ENCODE measurements at regions not wholly inside any gene's neighbourhood (a gene's known extent, or its start where the extent isn't known, plus 50 kb on each side); places are given as distances from the start of the nearest gene placed in this dataset.
"Not testable (repeated sequence)": the region's sequence is repeated elsewhere in the genome, so short reads cannot be mapped to it uniquely, and the experiment has no call there.

GRCh38 chr16:75924397-75924796, 198.1 kb upstream of the CPHXL start:
- DNase-seq (ENCODE audit: low spot score): no peak

- DNase-seq (ENCODE audit: low spot score): no peak
These were observed 201.5 kb upstream of the CPHXL start for GRCh38 chr16:75927810-75928209.

DNA sequence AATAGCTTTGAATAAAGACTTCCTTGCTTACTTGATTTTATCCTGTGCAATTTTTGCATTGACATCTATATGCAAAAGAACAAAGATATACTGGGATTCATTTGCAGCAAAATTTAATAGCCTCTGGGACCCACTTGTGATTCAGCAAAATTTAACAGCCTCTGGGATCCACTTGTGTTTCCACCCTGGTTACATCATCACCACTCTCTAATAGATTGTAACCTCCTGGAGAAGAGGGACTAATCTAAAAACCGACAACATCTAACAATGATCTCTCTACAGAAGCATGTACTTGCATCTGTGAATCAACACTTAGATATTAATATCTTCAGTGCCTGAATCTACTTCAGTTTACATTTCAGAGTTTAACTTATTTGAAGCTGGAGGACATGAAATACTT, 202.0 kb upstream of the CPHXL start:
- DNase-seq (ENCODE audit: low spot score): no peak

- DNase-seq (ENCODE audit: low spot score): no peak
These were observed 202.8 kb upstream of the CPHXL start for GRCh38 chr16:75929046-75929445.

DNA sequence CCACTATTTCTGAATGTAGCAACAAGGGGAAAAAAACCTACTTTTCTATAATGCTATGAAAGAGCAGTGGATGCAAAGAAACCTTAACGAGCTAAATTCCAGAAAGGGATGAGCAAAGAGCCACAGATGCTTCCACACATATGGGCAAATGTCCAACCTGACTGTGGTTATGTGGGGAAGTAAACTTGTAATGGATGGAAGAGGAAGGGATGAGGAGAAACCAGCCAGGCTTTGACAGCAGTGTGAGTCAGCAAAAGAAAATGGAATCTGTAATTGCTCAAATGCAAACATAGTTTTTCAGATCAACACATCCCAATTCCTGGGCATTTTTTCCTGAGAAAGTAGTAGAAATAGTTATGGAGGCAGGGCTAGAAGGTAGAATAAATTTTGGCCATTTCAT, 204.8 kb upstream of the CPHXL start:
- DNase-seq (ENCODE audit: low spot score): no peak

DNA sequence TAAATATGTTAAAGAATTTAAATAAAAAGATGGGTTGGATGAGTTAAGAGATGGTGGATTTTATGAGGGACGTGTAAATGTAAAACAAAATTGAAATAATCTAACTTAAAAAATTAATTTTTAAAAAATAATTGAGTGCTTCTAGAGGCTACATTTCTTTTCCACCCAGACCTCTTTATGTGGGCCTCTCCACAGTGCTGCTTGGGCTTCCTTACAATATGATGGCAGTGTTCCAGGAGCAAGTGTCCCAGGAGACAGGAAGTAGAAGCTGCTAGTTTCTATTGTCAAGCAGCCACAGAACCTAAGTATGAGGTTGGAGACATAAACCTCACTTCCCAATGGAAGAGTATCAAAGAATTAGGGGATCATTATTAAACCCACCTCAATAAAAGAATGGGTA, 205.7 kb upstream of the CPHXL start:
- no peak for DNase-seq (ENCODE audit: low spot score)

- no peak for DNase-seq (ENCODE audit: low spot score)
These were observed 212.5 kb upstream of the CPHXL start for GRCh38 chr16:75938818-75939217.

DNA sequence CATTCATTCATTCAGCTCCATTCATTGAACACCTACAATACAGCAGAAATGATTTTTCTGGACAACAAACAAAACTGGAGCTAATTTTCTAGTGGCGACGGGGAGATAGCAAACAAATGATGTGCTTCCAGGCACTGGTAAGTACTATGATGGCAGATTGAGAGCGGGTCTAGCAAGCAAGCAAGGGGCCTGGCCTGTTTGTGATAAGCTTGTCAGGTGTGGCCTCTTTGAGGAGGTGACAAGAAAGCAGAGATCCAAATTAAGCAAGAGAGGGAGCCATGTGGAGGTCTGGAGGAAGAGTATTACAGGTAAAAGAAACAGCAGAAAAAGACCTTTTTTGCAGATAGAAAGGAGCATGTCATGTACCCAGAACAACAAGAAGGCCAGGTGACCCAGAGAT, 216.1 kb upstream of the CPHXL start:
- DNase-seq (ENCODE audit: low spot score): no peak

DNA sequence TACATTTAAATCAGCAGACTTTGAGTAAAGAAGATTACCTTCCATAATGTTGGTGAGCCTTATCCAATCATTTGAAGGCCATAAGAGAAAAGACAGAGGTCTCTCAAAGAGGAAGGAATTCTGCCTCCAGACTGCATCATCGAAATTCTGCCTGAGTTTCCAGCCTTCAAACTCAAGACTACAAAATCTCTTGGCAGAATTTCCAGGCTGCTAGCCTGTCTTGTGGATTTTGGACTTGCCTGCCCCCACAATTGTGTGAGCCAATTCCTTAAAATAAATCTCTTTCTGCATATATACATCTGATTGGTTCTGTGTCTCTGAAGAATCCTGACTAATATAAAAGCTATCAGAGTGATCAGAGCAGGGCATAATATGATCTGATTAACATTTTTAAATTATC, 216.6 kb upstream of the CPHXL start:
- DNase-seq (ENCODE audit: low spot score): no peak

DNA sequence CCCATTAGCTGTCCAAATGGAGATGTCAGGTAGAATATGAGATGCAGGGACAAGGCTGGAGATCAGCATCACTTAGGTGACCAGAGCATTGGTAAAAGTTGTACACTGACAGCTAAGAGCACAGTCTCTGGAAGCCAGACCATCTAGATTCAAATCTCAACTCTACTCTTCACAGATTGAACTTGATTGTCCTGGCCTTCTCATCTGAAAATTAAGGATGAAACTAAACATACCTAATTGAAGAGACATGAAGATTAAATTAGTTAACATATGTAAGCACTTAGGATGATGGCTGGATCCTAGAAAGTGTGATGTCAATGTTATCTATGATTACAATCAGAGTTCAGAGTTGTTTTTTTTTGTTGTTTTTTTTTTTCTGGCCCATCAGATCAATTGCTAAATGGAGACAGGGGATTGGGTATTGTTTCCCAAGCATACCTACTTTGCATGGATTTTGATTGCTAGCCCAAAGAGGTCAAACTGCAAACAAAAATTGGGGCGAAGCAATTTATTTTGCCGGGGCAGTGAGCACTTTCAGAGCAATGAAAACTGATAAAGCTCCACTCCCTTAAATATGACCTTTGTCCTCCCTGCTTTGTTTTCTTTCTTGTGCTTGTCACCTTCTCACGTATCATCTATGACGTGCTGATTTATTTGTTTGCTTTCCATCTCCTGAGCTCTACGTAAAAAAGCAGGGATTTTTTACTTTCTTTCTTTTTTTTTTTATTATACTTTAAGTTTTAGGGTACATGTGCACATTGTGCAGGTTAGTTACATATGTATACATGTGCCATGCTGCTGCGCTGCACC, 217.6 kb upstream of the CPHXL start:
- DNase-seq (ENCODE audit: low spot score): peak; percentile 12

DNA sequence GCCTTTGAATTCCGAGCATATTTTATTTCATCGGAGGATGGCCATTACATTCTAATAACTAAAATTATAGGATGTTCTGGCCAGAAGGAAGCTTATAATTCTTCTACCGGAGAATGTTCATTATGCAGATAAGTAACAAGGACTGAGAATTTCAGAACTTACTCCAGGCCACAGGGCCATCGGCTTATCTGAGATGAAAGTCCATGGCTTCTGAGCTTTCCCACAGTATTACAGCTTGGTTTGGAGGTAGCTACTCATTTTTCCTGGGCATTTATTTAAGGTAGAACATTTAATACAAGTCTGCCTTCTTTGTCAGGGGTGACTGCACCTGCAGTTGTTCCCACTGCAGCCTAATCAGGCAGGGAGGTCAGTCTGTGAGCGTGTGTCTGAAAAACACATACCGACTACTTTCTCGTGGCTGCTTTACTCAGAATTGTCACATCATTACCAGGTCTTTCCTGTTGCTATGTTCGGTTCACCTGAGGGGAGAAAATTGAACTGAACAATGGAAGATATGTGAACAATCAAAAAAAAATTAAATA, 219.7 kb upstream of the CPHXL start:
- no peak for DNase-seq (ENCODE audit: low spot score)

DNA sequence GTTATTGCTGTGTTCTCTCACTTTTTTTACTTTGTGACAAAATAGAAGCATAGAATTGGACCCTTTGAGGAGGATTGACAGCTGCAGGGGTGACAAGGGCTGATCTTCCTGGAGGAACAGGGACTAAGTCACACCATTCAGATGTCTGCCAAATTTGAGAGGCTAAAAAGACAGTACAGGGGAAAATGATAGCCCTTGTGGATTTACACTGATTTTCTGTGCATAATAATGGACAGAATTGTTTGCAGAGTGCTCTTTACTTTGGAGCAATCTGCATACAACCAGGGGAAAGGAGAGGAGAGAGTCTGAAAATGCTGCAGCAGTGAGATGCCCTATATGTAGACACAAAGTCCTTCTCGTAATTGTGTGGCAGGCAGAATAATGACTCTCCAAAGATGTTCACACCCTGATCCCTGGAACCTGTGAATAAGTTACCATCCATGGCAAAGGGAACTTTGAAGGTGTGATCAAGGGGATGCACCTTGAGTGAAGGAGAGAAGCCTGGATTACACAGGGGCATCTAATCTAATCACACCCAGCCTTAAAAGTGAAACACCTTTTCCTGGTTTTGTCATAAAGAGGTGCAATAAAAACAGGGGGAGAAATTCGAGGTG, 221.4 kb upstream of the CPHXL start:
- DNase-seq (ENCODE audit: low spot score): no peak

DNA sequence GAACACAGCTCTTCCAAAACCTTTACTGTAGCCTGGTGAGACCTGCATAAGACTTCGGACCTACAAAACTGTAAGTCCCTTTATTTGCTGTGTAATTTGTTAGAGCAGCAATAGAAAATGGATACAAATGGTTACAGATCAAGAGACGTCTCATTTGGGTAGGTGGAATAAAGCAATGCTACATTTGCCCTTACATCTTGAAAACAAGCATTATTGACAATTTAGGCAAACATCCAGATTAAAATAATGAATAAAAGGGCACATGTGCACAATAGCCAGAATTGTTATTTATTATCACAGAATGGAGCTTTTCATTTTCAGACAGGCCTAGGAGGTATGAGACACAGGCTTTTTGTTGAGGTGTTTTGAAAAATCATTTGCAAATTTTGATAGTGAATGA, 222.2 kb upstream of the CPHXL start:
- DNase-seq (ENCODE audit: low spot score): no peak

GRCh38 chr16:75948886-75949285, 222.6 kb upstream of the CPHXL start:
- DNase-seq (ENCODE audit: low spot score): no peak

- no peak for DNase-seq (ENCODE audit: low spot score)
These were observed 225.8 kb upstream of the CPHXL start for GRCh38 chr16:75952124-75952523.

GRCh38 chr16:75957870-75958269, 231.6 kb upstream of the CPHXL start:
- no peak for DNase-seq (ENCODE audit: low spot score)

- DNase-seq (ENCODE audit: low spot score): no peak
These were observed 239.4 kb upstream of the CPHXL start for GRCh38 chr16:75965504-75966374.

- not testable (repeated sequence) for DNase-seq (ENCODE audit: low spot score)
These were observed 242.8 kb upstream of the CPHXL start for GRCh38 chr16:75969120-75969519.

DNA sequence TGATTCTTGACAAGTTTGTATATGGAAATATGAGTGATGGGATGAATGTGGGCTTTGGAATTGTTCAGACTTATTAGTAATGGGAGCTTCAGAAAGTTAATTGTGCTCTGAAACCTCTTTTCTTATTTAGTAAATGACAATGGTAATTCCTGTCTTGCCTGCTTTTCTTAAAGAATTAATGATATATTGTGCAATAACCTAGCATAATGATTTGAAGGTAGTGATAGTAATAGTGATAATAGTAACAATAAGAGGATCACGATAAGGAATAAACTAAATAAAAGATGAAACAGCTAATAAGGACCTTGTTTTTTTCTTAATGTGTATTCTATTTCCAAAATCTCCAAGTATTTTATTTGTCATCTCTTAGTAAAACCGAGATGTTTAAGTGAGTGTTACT, 245.0 kb upstream of the CPHXL start:
- no peak for DNase-seq (ENCODE audit: low spot score)

DNA sequence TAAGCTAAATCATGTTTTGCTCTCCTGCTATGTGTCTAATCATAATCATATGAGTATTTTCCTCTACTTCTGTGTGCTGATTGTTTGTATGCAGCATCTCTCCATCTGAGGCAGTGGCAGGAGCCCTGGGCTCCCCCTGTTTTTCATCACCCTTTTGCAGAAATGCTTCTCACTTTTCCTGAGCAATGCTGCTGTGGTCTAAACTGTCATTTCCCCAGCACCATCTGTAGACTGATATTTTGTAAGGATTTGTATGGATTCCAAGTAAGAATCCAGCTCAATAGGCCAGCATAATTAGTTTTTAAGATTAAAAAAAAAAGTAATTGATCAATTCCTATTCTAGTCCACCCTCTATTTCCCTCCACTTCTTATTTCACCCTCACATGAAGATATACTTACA, 257.0 kb upstream of the CPHXL start:
- DNase-seq (ENCODE audit: low spot score): no peak

- DNase-seq (ENCODE audit: low spot score): no peak
These were observed 257.6 kb upstream of the CPHXL start for GRCh38 chr16:75983741-75984381.

- DNase-seq (ENCODE audit: low spot score): no peak
These were observed 261.0 kb upstream of the CPHXL start for GRCh38 chr16:75987323-75987722.

Data from HuH-7.5 (cell line).